ENCODE measurements at regions not wholly inside any gene's neighbourhood (a gene's known extent, or its start where the extent isn't known, plus 50 kb on each side); places are given as distances from the start of the nearest gene placed in this dataset.
"Not testable (repeated sequence)": the region's sequence is repeated elsewhere in the genome, so short reads cannot be mapped to it uniquely, and the experiment has no call there.

- no peak for DNase-seq
Observed at GRCh38 chr9:71504636-71505035, 263.7 kb downstream of the CEMIP2 start.

GRCh38 chr9:71498691-71499090 lies 269.6 kb downstream of the CEMIP2 start:
- no peak for DNase-seq

DNA sequence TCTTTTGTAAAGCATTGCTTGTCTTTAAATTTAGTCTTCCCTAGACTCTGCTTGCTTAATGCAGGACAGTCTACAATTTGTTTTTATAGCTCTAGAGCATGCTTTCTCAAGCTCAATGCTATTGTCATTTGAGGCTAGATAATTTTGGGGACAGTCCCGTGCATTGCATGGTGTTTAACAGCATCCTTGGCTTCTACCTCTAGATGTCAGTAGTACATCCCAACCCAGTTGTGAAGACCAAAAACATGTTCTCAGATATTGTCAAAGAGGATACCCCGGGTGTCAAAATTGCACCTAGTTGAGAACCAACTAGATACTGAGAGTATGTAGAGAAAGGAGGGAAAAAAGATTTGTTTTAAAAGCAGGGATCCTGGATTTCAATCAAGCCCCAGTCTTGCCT lies 277.5 kb downstream of the CEMIP2 start:
- no peak for DNase-seq

DNA sequence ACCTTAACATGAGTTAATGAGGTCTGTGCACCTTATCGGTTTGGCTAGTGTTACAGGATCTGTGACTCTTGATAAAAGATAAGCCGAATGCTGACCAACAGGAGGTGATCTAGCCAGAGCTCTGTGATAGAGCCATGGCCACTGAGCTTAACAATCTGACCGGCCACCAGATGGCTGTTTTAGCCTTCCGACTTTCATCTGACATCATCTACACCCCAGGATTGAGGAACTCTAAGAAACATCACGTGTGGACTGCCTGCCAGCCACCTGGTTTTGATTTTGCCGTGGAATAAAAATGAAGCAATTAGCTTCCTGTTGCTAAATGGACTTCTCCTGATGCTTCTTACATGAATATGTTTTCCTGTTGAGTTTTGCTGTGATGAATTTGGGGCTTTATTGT lies 281.3 kb downstream of the CEMIP2 start:
- no peak for DNase-seq

- DNase-seq: no peak
Observed at GRCh38 chr9:71485326-71485725, 283.0 kb downstream of the CEMIP2 start.

DNA sequence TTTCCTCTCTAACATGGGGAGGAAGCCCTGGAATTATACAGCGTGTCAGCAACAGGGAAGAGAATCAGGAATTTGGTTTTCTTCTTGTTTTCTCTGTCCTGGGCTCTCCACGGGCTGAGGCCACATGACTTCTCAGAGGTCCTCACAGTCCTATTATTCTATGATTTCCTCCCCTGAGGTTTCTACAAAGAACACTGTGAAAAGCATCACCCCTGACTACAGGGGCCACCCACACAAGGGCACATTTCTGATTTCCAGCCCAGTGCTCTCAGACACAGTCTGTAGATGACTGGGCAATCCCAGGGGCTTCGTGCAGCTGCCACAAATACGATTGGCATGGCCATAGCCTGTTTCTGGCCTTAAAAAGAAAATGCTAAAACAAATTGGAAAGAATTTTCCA lies 284.9 kb downstream of the CEMIP2 start:
- no peak for DNase-seq

DNA sequence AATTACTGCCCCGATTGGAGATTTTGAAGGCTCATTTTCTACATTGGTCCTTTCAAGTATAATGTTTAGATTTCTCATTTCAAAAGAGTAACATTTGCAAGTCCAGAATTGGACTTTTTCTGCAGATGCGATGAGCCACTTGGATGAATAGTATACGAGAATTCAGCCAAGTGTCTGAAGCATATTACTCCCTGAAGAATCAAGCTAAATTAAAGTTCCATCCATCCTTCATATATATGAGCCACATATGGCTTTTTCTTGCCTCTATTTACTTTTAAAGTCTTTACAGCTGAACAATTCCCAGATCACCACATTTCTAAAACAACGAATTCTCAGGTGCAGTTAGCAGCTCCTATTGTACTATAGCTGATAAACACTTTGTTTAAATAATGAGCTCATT lies 288.7 kb downstream of the CEMIP2 start:
- DNase-seq: no peak

GRCh38 chr9:71472400-71472799 lies 295.9 kb downstream of the CEMIP2 start:
- no peak for DNase-seq

GRCh38 chr9:71465392-71465791 lies 302.9 kb downstream of the CEMIP2 start:
- no peak for DNase-seq

DNA sequence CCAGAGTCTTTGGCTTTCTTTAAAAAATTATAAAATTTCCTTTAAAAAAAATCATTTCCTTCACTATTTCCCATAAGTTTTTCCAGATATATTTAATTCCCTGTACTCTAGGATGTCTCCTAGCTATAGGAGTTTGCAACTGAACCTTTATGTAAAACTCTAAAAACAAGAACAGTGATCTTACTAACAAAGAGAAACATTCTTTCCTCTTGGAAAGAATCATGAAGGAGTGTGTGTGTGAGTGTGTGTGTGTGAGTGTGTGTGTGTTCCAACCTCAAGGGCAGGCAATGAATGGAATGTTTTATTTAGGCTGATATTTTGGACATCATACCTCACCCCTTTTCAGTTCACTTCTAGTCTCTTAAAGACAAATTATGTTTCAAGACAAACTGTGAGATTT lies 309.2 kb downstream of the CEMIP2 start:
- no peak for DNase-seq

DNA sequence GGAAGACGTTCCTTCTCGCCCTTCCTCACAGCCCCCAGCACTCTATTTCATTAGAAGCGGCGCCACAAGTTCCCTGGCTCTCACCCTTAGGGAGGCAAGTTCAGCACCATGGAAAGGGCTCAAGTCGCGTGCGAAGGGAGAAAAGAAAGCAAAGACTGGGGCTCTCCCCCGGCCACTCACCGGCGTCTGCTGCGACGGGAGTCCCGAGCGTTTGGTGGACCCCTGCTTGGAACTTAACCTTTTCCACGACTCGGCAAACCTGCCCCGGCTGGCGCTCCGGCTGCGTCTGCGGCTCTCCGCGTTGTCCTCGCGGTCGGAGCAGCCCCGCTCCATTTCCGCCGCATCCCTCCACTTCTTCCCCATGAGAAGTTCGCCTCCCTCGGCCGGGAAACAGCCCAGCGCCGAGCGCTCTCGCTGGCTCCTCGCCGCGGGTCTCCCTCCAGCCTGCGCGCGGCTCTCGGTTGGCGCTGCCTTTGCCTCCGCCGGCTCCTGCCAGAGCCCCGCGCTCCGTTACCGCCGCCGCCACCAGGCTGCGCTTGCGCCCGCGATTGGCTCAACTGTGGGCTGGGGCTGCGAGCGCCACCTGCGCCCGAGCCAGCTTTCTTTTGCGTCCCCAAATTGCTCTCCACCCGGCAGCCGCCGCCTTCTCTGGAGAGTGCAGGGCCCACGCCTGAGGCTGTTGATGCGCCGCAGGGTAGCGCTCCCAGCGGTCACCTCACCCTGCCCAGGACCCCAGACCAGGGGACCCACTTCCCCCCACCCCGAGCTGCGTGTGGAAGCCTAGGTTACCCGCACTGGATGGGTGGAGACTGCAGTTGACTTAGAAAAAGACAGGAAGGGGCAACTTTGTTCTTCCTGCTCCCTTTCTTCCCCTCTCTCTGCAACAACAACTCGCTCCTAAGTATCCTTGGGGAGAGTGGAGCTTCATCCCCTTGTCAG lies 321.6 kb downstream of the CEMIP2 start:
- DNase-seq: no peak

DNA sequence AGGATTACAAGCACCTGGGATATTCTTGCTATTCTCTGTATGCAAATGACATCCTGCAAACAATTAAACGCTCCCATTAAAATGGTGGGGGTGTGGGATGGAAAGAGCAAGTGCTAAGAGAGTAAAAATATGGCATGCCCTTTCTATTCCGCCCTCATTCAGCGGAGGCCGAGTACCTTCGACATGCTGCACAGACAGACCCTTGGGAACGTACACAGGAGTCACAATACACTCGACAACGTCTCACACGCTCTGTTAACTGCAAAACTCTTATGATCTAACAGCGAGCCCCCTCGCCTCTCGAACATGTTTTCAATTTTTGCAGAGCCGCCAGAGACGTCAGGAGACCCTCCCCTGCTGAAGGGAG lies 322.2 kb downstream of the CEMIP2 start:
- DNase-seq: no peak

DNA sequence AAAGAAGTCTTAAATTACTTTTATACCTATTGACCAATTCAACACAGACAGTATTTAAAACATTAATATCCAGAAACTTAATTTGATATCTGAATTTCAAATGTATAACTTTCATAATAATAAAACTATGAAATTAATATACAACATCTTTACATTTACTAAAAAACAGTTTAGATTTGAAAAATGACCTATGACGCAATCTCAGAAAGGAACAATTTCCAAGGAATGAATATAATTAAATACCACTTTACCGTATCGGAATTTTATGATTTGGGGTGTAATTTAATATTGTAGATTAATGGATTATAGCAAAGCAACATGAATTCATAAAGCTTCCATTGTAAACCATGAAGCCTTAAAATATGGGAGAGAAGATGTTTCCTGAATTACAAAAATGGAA lies 321.5 kb upstream of the TRPM3 start:
- no peak for DNase-seq

DNA sequence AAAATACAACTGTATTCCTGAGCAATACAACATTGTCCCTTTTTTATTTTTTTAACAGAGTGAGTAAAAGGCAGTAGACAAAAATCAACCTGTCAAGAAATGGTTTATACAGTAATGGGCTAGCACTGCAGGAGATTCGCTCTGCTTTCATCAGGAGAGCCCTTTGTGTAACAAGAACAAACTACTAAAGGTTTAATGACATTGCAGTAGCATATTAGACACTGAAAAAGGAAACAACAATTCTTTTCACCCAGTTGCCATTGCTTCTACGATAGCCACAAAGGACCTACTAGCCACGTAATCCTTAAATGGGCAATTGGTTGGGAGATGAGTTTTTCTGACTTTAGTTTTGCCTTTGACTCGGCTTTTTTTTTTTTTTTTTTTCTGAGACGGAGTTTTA lies 319.8 kb upstream of the TRPM3 start:
- no peak for DNase-seq

GRCh38 chr9:71431931-71432330 lies 310.5 kb upstream of the TRPM3 start:
- no peak for DNase-seq

DNA sequence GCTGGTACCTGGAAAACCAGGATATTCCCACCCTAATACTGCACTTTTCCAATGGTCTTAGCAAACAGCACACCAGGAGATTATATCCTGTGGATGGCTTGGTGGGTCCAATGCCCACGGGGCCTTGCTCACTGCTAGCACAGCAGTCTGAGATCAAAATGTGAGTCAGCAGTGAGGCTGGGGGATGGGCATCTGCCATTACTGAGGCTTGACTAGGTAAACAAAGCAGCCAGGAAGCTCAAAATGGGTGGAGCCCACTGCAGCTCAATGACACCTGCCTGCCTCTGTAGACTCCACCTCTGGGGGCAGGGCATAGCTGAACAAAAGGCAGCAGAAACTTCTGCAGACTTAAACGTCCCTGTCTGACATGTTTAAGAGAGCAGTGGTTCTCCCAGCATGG lies 285.9 kb upstream of the TRPM3 start:
- not testable (repeated sequence) for DNase-seq

DNA sequence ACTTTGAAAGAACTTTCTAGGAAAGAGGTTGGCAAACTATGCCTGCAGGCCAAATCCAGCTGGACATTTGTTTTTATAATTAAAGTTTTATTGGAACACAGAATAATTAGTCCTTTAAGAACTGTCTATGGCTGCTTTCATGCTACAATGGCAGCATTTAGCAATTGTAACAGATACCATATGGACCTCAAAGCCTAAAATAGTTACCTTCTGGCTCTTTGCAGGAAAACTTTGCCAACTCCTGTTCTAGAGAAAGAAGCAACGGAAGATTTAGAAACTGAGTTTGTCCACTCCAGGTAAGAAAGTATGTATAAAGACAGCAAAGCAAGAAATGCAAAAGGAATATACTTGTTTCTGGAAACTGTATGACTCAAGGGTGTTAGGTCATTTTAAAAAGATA lies 281.7 kb upstream of the TRPM3 start:
- DNase-seq: no peak

DNA sequence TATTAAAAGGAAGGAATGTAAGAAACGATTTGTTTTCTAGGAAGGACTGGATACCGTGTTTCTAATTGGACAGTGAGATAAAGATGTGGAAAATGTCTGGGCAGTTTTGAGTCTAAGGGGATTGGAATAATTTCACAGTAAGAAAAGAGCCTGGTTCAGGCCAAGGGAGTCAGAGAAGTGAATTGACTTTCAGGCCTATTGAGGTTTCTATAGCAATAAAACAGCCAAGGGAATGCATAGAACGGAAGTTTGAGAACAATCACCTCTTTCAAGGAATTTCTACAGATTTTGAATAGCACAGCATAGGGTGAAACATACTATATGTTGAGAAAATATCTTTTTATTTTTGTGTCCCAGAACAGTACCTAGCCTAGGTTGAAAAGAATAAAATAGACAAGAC lies 271.6 kb upstream of the TRPM3 start:
- no peak for DNase-seq

DNA sequence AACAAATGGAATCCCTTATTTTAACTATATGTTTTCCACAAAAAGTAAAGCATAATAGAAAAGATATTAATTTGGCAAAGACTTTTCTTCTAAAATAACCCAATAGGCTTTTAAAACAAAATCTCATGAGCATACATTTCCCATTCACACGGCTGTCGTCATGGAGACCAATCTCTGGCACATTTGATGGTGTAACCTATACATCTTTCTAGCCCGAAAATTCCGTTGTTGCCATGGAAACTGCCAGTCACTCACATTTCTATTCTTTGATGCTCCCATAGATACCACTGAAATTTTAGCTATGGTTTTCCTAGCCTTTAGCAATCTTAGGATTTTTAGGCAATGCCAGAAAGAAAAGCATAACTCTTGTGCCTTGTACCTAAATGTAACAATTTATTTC lies 262.9 kb upstream of the TRPM3 start:
- no peak for DNase-seq

DNA sequence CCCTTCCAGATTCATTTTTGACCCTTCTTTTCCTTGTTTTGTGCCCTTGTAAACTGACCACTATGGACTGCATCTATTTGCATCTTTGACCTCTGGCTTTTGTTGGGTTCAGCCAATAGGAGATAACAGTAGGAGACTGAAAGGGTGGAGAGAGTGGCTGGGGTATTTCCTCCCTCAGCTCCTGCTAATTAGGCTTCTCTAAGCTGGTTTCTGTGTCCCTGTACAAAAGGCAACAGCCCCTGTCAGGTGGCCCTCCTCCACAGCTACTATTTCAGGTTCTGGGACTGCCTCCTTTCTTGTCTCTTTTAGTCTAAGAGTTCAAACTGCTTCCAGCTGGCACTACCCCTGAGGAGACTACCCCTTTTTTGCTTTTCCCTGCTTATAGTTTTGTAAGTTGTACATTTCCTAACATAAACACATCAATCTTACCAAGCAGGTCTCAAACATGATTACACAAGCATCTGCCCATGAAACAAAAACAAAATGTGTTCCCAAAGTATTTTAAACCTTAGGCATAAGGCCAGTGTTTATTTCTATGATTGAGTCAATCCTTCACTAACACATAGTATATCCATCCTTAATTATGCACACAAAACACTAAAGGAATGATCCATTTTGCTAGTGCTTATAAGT lies 262.0 kb upstream of the TRPM3 start:
- DNase-seq: no peak

DNA sequence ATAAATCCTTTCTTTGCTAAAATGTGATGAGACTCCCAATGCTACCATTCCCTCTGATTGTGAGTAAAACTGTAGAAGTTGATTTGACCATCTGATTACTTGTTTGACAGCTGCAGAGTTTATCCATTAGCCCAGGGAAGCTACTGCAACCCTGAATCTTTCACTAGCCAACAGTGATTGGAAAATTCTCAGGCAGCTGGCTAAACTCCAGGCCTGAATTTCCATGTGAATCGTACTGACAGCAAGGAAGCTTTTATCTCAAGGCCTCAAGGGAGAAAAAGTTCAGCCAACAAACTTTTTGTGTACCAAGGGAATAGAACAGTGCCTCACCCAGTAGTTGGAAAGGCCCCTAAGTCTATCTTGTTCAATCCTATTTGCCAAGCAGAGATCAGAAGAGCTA lies 246.7 kb upstream of the TRPM3 start:
- DNase-seq: no peak

- DNase-seq: no peak
Observed at GRCh38 chr9:71364186-71364955, 242.9 kb upstream of the TRPM3 start.

DNA sequence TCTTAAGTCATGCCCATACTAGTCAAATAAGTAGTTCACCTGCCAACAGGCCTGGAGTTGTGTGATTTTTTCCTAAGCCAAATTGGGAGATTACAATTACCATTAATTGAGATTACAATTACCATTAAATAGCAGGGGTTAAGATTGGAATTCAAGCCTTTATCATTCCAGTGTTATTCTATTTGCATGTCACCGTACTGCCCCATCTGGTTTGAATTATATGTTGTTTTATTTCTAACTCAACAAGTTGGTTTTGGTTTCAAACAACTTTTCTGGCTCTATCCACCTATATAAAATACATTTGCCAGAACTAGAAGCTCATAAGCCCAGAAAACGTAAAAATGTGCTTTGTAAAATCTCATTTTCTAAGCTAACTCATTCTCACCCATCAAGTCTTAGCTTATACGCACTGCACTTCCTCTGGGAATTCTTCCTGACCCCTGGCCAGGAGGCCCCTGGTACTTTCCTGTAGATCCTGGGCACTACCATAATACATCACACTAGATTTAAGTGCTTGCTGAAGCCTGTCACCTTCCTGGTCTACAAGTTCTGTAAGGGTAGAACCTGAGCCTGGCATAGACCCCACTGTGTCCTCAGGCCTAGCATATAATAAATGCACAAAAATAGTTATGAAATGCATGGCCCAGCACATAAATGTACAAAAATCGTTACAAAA lies 242.0 kb upstream of the TRPM3 start:
- DNase-seq: no peak
